Hypothalamus (tissue), 51 donors: ENCODE measurements at regions not wholly inside any gene's neighbourhood (a gene's known extent, or its start where the extent isn't known, plus 50 kb on each side); places are given as distances from the start of the nearest gene placed in this dataset.
"Not testable (repeated sequence)": the region's sequence is repeated elsewhere in the genome, so short reads cannot be mapped to it uniquely, and the experiment has no call there.

Experiments
- DNase-seq, 51 donors: peaks; one replicate each; lab custom pipeline; 2025; lab: John Stamatoyannopoulos, UW

DNA sequence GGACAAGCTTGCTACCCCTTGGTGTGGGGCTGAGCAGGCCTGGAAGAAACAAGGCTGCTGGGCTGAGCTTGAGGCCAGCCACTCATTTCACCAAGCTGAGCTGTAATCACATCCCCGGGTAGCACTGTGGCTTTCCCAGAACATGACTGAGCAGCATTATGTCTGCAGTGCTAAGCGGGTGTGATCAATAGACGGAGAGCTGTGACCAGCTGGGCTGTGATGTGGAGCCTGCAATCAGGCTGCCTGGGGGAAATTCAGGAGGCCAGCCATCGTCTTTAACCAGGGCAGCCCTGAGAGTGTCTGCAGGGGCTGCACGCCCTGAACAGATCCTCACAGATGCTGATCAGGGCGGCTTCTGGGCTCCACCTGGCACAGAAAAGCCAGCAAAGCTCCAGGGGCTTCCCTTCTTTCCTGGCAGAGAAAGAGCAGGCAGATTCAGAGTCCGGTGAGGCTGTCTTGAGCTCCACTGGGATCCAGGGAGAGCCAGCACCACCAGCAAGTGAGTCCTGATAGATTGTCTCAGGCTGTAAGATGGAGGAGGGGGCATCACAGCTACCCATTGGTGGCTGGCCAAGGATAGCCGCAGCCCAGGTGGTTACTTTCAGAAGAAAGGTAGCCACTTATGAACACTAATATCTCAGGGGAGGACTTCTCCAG lies 165.9 kb downstream of the NRN1 start:
- DNase-seq, result peak in 2 of 51 donors; percentile 5 to 18

DNA sequence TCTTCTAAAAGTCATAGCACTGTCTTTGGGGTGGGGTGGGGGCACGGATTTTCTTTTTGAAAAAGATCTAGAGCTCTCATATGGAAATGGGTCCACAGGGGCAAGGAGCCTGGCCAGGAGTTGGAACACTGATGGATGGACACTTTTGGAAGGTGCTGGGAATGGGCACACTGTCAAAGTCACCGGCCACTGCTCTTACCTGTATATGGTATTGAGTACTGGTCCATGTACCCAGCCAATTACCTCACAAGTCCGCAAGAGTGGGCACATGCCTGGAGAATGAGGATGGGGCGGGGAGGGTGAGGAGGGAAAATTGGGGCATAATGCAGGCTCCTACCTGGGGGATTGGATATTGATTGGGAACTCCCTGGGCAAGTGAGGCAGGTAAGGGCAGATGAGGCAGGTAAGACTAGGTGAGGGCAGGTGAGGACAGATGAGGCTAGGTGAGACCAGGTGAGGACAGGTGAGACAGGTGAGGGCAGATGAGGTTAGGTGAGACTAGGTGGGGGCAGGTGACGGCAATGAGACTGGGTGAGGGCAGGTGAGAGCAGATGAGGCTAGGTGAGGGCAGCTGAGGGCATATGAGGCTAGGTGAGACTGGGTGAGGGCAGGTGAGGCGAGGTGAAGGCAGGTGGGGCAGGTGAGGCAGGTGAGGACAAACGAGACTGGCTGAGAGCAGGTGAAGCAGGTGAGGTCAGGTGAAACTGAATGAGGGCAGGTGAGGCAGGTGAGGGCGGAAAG lies 167.9 kb downstream of the NRN1 start:
- DNase-seq, result no peak

DNA sequence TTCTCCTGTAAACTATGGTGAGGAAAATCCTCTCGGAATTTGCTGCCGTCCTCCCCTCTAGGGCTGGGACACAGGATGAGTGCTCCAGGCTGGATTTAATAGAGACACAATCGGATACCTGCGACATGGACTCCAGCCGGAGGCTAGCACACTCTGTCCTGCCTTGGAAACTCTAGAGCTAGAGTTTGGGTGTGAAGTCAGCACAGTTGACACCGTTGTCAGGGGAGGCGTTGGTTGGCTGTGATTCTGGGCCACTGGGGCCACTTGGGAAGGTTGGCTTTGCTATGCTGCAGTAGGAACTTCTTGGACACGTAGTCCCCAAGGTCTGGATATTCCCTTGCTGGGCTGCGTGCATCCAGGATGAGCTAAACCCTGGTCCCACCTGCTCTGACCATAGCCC lies 169.4 kb downstream of the NRN1 start:
- DNase-seq, result no peak

GRCh38 chr6:5836597-5836996 lies 170.1 kb downstream of the NRN1 start:
- DNase-seq, result not testable (repeated sequence)

DNA sequence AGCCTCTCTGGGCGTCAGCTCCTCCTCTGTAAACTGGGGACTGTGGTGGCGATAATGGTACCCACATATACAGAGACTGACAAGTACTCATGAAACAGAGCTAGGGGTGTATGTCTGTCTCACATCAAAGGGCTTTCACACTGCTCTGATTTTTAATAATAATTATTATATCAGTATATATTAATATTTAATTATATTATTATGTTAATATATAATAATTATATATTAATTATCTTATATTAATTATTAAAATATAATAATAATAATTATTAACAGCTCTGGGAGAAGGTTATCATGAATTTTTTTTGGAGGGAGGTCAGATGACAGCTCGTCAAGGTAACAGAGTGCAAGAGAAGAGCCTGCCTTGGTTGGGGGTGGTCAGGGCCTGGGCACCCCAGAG lies 173.6 kb downstream of the NRN1 start:
- DNase-seq, result no peak

- no peak for DNase-seq
These were observed 174.1 kb downstream of the NRN1 start for GRCh38 chr6:5832668-5833067.

DNA sequence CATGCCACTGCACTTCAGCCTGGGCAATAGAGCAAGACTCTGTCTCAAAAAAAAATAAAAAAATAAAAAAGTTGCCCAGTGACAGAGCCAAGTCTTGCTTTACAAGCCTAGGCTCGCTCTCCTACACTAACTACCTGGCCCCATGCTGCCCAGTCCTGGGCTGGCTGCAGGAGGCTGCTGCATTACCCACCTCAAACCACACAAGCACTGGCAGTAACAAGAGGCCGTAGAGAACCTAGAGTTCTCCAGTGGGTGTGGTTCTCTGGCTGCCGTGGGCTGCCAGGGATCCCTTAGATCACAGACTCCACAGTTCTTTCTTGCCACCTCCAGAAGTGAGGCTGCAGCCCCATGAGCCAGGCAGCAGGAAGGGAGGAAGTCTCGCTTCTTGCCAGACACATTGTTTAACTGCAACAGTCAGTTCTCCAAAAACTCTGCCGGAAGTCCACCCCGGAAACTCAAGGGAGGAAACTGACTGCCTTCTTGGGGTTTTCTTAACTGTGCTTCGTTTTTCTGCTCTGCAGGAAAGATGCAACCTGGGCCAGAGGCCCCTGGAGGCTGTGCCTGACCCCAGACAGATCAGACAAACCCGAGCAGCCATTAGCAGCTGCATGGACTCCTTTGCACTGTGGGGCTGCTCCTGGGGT lies 175.4 kb downstream of the NRN1 start:
- DNase-seq, result peak in 9 of 51 donors; percentile 6 to 57 (median 17)

DNA sequence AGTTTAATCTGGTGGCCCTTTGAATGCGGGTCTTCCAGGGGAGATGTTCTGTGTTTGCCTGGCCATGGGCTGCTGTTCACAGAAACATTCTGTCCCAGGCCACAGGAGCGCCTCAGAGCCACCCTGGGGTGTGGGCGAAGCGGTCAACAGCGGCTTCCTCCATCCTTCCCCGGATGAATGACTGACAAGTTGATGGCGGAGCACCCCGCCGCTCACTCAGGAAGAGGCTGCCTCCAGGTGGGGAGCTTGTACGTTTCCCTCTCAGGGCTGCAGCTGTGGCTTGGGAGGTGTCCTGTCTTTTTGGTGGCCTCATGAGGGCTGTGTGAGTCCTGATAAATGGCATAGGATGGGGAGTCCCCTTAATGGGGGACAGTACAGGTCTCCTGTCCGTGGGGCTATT lies 178.4 kb downstream of the NRN1 start:
- DNase-seq, result no peak

DNA sequence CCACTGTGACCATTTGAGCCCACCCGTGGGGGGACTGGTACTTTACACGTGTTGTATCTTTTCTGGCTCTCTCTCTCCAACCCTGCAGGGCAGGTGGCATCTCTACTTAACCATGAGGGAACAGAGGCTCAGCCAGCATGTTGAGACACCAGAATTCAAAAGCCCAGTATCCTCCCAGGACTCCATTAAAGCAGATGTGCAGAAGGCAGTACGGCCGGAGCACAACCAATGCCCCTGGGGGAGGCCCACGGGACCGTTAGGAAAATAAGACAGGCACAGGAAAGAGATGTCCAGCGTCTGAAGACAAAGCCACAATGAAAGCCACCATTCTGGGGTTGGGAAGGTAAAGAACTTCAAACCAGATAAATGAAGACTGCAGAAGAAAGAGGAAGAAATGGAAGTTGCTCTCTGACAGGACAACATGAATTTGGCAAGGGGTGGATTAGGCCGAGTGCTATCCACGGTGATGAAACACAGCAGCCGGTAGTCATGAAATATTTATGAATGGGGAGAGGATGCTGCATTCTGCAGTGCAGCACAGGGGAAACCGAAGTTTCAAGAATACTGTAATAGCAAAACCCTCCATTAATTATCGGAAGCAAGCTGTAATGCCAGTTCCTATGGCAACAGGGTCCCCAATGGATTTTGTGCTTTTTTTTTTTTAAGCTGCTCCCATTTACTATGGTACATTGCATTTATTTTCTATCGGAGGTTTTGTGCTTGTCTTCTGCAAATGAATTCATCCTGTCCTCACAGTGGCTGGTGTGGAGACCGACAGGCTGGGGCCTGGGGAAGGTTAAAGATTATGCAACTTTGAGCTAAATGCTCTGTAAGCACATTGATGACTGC lies 179.4 kb downstream of the NRN1 start:
- peak in 1 of 51 donors; percentile 32 for DNase-seq

DNA sequence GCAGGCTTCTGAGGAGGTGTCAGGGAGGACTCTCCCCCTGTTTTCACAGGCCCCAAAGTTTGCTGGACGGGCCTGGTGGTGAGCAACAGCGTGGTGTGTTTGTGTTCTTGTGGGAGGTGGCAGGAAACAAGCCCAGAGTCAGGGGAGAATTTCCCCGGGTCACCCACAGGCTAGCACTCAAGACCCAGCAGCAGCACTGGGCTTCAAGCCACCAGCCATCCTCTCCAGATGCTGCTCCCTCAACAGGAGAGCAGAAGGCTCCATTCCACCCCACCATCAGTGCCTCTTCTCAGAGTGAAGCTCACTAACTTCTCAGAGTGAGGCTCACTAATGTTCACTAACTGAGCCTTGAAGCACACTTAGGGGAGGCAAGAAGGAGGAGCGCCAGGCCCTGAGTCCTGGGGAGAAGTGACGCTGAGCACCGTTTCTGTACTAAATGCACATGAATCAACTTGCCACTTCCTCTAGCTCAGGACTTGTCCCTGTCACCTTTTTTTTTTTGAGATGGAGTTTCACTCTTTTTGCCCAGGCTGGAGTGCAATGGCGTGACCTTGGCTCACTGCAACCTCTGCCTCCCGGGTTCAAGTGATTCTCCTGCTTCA lies 182.2 kb downstream of the NRN1 start:
- not testable (repeated sequence) for DNase-seq
